ENCODE measurements at regions not wholly inside any gene's neighbourhood (a gene's known extent, or its start where the extent isn't known, plus 50 kb on each side); places are given as distances from the start of the nearest gene placed in this dataset.

DNA sequence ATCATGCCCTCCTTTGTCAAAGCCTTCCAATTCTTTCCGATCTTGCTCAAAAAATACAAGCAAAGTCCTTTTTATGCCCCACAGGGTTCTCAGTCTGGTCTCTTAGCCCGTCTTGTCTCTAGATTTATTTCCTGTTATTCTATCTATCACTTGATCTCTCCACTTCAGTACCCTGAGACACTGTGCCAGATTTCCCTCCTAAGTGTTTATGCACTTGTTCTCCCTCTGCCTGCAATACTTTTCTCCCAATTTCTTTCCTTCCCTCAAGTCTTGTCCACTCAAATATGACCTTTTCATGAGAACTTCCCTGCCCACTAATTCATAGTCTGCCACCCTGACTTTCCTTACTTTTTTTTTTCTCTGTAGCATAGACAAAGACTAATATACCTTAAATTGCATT is 141.4 kb downstream of the MBL2 start:
- Mint-ChIP-seq H3K27me3 (ENCODE audit: insufficient read depth) (no peaks in the 10 kb centered on the region), H3K9me3 (no peaks in the 10 kb centered on the region), H3K27ac (no peak overlapping the region), H3K4me3 (no peak overlapping the region), H3K4me1 (peaks cover 12% of the 10 kb centered on the region), H3K36me3 (ENCODE audit: low read depth) (no peaks in the 10 kb centered on the region)
- no peaks in the 10 kb centered on the region for H3K9me3 ChIP-seq (ENCODE audit: control insufficient read depth, low read length)
- DNase-seq, result no peak
- no peaks in the 10 kb centered on the region for H3K4me1 ChIP-seq (ENCODE audit: control insufficient read depth, insufficient read depth, low read length)
- no peaks in the 10 kb centered on the region for H3K36me3 ChIP-seq (ENCODE audit: control insufficient read depth, insufficient read depth, low read length)
- no peaks in the 10 kb centered on the region for H3K27me3 ChIP-seq (ENCODE audit: control insufficient read depth, insufficient read depth, low read length, poor library complexity, severe bottlenecking)
- H3K4me3 ChIP-seq (ENCODE audit: low read length), result no peak overlapping the region
- TF ChIP-seq, protein P1, sequence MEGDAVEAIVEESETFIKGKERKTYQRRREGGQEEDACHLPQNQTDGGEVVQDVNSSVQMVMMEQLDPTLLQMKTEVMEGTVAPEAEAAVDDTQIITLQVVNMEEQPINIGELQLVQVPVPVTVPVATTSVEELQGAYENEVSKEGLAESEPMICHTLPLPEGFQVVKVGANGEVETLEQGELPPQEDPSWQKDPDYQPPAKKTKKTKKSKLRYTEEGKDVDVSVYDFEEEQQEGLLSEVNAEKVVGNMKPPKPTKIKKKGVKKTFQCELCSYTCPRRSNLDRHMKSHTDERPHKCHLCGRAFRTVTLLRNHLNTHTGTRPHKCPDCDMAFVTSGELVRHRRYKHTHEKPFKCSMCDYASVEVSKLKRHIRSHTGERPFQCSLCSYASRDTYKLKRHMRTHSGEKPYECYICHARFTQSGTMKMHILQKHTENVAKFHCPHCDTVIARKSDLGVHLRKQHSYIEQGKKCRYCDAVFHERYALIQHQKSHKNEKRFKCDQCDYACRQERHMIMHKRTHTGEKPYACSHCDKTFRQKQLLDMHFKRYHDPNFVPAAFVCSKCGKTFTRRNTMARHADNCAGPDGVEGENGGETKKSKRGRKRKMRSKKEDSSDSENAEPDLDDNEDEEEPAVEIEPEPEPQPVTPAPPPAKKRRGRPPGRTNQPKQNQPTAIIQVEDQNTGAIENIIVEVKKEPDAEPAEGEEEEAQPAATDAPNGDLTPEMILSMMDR (conservative IDR thresholded peaks at IDR 0.05), result no peak
- no peak overlapping the region for H3K9ac ChIP-seq (ENCODE audit: extremely low read depth, low read length, poor library complexity, severe bottlenecking)
- WGBS, 2 experiments (ENCODE audit: insufficient coverage in 1 of 2, insufficient read length in 1 of 2), result 44 to 48% methylated on average over 2 of the region's 2 CpGs
- H3K27ac ChIP-seq (ENCODE audit: low read depth, low read length), result no peak overlapping the region

DNA sequence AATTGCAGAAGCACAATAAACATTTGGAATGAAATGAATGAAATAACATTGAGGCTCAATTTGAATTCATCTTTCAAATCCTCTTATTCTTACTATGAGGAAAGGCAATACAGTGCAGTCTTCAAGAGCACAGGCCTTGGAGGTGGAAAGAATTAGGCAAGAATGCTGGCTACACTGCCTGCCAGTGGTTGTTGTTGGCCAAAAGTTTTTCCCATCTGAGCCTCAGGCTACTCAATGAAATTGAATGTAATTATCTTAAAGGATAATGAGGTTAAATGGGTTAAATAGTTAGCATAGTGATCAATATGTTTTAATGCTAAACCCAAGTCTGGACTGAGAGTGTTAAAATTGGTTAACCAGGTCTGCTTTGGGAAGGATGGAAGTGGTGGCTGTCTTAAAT is 140.9 kb downstream of the MBL2 start:
- no peak overlapping the region for H3K27ac Mint-ChIP-seq
- no peaks in the 10 kb centered on the region for H3K36me3 Mint-ChIP-seq (ENCODE audit: low read depth)
- H3K9me3 Mint-ChIP-seq, result no peaks in the 10 kb centered on the region
- no peaks in the 10 kb centered on the region for H3K27me3 Mint-ChIP-seq (ENCODE audit: insufficient read depth)
- no peak overlapping the region for H3K27ac ChIP-seq (ENCODE audit: low read depth, low read length)
- H3K4me1 ChIP-seq (ENCODE audit: control insufficient read depth, insufficient read depth, low read length), result no peaks in the 10 kb centered on the region
- H3K4me1 Mint-ChIP-seq, result peaks cover 12% of the 10 kb centered on the region
- H3K4me3 Mint-ChIP-seq, result no peak overlapping the region
- H3K4me3 ChIP-seq (ENCODE audit: low read length), result no peak overlapping the region
- TF ChIP-seq, protein P1 (conservative IDR thresholded peaks at IDR 0.05), result no peak
- no peaks in the 10 kb centered on the region for H3K27me3 ChIP-seq (ENCODE audit: control insufficient read depth, insufficient read depth, low read length, poor library complexity, severe bottlenecking)
- no peak for DNase-seq
- H3K36me3 ChIP-seq (ENCODE audit: control insufficient read depth, insufficient read depth, low read length), result no peaks in the 10 kb centered on the region
- no peak overlapping the region for H3K9ac ChIP-seq (ENCODE audit: extremely low read depth, low read length, poor library complexity, severe bottlenecking)
- H3K9me3 ChIP-seq (ENCODE audit: control insufficient read depth, low read length), result peaks cover under 1% of the 10 kb centered on the region

DNA sequence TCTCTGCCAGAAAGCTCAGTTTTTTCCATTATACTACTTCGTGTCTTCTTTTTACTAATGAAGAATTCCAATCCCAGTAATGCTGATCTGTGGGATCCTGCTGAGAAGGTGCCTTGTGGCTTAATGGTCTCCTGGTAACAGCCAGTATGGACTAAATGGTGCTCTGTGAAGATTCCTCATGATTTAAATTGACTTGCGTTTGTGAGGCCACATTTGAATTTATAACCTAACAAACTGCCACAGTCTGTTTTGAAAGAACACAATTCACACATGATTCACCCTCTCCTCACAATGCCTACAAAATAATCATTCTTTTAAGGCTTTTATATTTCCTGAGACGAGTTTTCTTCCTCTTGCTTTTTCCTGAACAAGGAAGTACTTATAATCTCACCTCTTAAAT is 140.0 kb downstream of the MBL2 start:
- Mint-ChIP-seq H3K4me3 (no peak overlapping the region), H3K4me1 (peaks cover 12% of the 10 kb centered on the region), H3K27ac (peak overlapping the region; percentile 50), H3K9me3 (no peaks in the 10 kb centered on the region), H3K27me3 (ENCODE audit: insufficient read depth) (no peaks in the 10 kb centered on the region), H3K36me3 (ENCODE audit: low read depth) (no peaks in the 10 kb centered on the region)
- no peaks in the 10 kb centered on the region for H3K4me1 ChIP-seq (ENCODE audit: control insufficient read depth, insufficient read depth, low read length)
- no peaks in the 10 kb centered on the region for H3K36me3 ChIP-seq (ENCODE audit: control insufficient read depth, insufficient read depth, low read length)
- TF ChIP-seq, protein P1 (conservative IDR thresholded peaks at IDR 0.05), result no peak
- H3K4me3 ChIP-seq (ENCODE audit: low read length), result no peak overlapping the region
- no peak for DNase-seq
- no peak overlapping the region for H3K9ac ChIP-seq (ENCODE audit: extremely low read depth, low read length, poor library complexity, severe bottlenecking)
- H3K27me3 ChIP-seq (ENCODE audit: control insufficient read depth, insufficient read depth, low read length, poor library complexity, severe bottlenecking), result no peaks in the 10 kb centered on the region
- WGBS, 2 experiments (ENCODE audit: insufficient coverage in 1 of 2, insufficient read length in 1 of 2), result 54 to 63% methylated on average over 1 to 3 of the region's 3 CpGs
- peaks cover 4% of the 10 kb centered on the region for H3K9me3 ChIP-seq (ENCODE audit: control insufficient read depth, low read length)
- H3K27ac ChIP-seq (ENCODE audit: low read depth, low read length), result no peak overlapping the region
